Tibial nerve (tissue), 4 donors: ENCODE measurements at regions not wholly inside any gene's neighbourhood (a gene's known extent, or its start where the extent isn't known, plus 50 kb on each side); places are given as distances from the start of the nearest gene placed in this dataset.
A peak's percentile ranks its signal among the peaks of the same experiment; 100 is the strongest.

Experiments used
- EP300 ChIP-seq, 2 donors: sonication (generic); formaldehyde crosslinking; IDR thresholded peaks; one replicate each; pipeline ENCODE4 v1.6.1; 2017; ENCODE audit warnings: antibody characterized with exemption in 2 of 2, mild to moderate bottlenecking in 1 of 2
- POLR2A ChIP-seq, 2 donors: fragments of 450-650 bp; IDR thresholded peaks; one replicate each; pipeline ENCODE4 v1.6.1; 2017; ENCODE audit warnings: antibody characterized with exemption in 2 of 2, mild to moderate bottlenecking in 2 of 2, moderate library complexity in 2 of 2
- TF ChIP-seq, protein P1 (sequence below), 5 experiments: fragments of 200-600 bp in 3 of 5; fragments of 450-650 bp in 2 of 5; sonication (generic) in 3 of 5; IDR thresholded peaks; one replicate each; pipeline ENCODE4 v1.5.1; 2016 to 2019; ENCODE audit warnings: antibody characterized with exemption in 5 of 5, mild to moderate bottlenecking in 3 of 5, moderate library complexity in 2 of 5

DNA sequence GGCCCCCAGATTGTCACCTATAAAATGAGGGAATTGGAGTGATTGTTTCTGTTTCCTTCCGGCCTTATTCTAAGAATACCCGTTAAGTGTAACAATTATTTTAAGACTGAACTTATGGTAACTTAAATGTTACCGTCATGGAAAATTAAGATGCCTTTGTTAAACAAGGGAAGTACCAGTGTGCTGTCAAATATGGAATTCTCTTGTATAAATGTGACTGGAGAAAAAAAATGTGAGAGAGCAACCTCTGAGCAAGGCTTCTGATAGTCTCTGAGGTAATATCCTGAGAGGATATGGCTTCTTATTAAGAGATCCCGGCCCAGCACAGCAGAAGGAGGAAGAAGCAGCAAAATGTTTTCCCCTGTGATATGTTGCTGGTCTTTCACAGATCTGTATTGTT lies 480.7 kb upstream of the ADAMTS9 start:
- TF ChIP-seq, protein P1, sequence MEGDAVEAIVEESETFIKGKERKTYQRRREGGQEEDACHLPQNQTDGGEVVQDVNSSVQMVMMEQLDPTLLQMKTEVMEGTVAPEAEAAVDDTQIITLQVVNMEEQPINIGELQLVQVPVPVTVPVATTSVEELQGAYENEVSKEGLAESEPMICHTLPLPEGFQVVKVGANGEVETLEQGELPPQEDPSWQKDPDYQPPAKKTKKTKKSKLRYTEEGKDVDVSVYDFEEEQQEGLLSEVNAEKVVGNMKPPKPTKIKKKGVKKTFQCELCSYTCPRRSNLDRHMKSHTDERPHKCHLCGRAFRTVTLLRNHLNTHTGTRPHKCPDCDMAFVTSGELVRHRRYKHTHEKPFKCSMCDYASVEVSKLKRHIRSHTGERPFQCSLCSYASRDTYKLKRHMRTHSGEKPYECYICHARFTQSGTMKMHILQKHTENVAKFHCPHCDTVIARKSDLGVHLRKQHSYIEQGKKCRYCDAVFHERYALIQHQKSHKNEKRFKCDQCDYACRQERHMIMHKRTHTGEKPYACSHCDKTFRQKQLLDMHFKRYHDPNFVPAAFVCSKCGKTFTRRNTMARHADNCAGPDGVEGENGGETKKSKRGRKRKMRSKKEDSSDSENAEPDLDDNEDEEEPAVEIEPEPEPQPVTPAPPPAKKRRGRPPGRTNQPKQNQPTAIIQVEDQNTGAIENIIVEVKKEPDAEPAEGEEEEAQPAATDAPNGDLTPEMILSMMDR (IDR thresholded peaks at IDR 0.05), result no peak
- TF ChIP-seq EP300 (IDR thresholded peaks at IDR 0.05), result peak; percentile 41 to 64
- no peak for TF ChIP-seq POLR2A (IDR thresholded peaks at IDR 0.05)
